HG03280 (cell line): ENCODE measurements at regions not wholly inside any gene's neighbourhood (a gene's known extent, or its start where the extent isn't known, plus 50 kb on each side); places are given as distances from the start of the nearest gene placed in this dataset.

Source experiments
- ATAC-seq: cut with Tn5 transposase; IDR thresholded peaks from one replicate; pipeline ENCODE4 v1.9.1; 2021; ENCODE audit warnings: mild to moderate bottlenecking, moderate library complexity; ENCODE audit not compliant: unreplicated experiment

GRCh38 chr12:131370321-131370720 lies 340.6 kb upstream of the SFSWAP start:
- no peak for ATAC-seq

- ATAC-seq = no peak
These were observed 340.0 kb upstream of the SFSWAP start for GRCh38 chr12:131370791-131371347.

- ATAC-seq = no peak
These were observed 339.3 kb upstream of the SFSWAP start for GRCh38 chr12:131371401-131372170.

- no peak for ATAC-seq
These were observed 338.8 kb upstream of the SFSWAP start for GRCh38 chr12:131372171-131372475.

- ATAC-seq = no peak
These were observed 338.1 kb upstream of the SFSWAP start for GRCh38 chr12:131372706-131373195.

- no peak for ATAC-seq
These were observed 335.5 kb upstream of the SFSWAP start for GRCh38 chr12:131375261-131375971.

GRCh38 chr12:131375972-131376345 lies 334.9 kb upstream of the SFSWAP start:
- ATAC-seq = no peak

GRCh38 chr12:131378176-131378842 lies 332.6 kb upstream of the SFSWAP start:
- no peak for ATAC-seq

- no peak for ATAC-seq
These were observed 331.8 kb upstream of the SFSWAP start for GRCh38 chr12:131378861-131379665.

GRCh38 chr12:131379738-131380137 lies 331.2 kb upstream of the SFSWAP start:
- no peak for ATAC-seq

- ATAC-seq = no peak
These were observed 330.5 kb upstream of the SFSWAP start for GRCh38 chr12:131380220-131380964.

GRCh38 chr12:131380965-131381705 lies 329.8 kb upstream of the SFSWAP start:
- no peak for ATAC-seq

- ATAC-seq = no peak
These were observed 329.0 kb upstream of the SFSWAP start for GRCh38 chr12:131381716-131382430.

- no peak for ATAC-seq
These were observed 327.6 kb upstream of the SFSWAP start for GRCh38 chr12:131383291-131383690.

- ATAC-seq = no peak
These were observed 326.9 kb upstream of the SFSWAP start for GRCh38 chr12:131383741-131384543.

- no peak for ATAC-seq
These were observed 326.4 kb upstream of the SFSWAP start for GRCh38 chr12:131384544-131384855.

GRCh38 chr12:131385313-131386166 lies 325.4 kb upstream of the SFSWAP start:
- no peak for ATAC-seq
